Endothelial cell of umbilical vein (primary cell): ENCODE measurements at regions not wholly inside any gene's neighbourhood (a gene's known extent, or its start where the extent isn't known, plus 50 kb on each side); places are given as distances from the start of the nearest gene placed in this dataset.

Source experiments
- BruUV-seq: library from RNA; stranded (reverse); fragments of 400-500 nt; replicated peaks from 2 replicates; lab custom pipeline; 2021; lab: Mats Ljungman, UMichigan
- CTCF ChIA-PET: fragments of 300-600, 350-600 bp; sonication (Branson Sonifier 250); formaldehyde crosslinking; loops from one replicate; lab custom pipeline; 2021; ENCODE audit warnings: antibody characterized with exemption, inconsistent platforms; lab: Charles Lee
- POLR2A ChIA-PET: fragments of 300-600, 350-600 bp; sonication (Branson Sonifier 250); formaldehyde crosslinking; loops from one replicate; lab custom pipeline; 2021; ENCODE audit warnings: antibody characterized with exemption, inconsistent platforms; lab: Charles Lee
- DNase-seq: peaks from one replicate; pipeline ENCODE4 v3.0.0-alpha.2; 2011; ENCODE audit warnings: low read depth, low spot score
- FAIRE-seq: peaks from 2 replicates; lab custom pipeline; 2011; peaks lifted over from hg19 to GRCh38; lab: Jason Lieb, UNC
- H2AFZ ChIP-seq: 2 replicates; pipeline ENCODE4 v1.6.0; 2012; ENCODE audit warnings: low read depth, low read length, control low read depth, inconsistent platforms
- H3K27ac ChIP-seq: 2 replicates; pipeline ENCODE4 v1.5.1; 2011; ENCODE audit warnings: low read depth, mild to moderate bottlenecking, control low read depth, low read length, moderate library complexity; ENCODE audit not compliant: insufficient read depth
- H3K27me3 ChIP-seq, 2 experiments: 2 replicates each; pipeline versions ENCODE4 v1.6.0 to v1.6.1; 2011; ENCODE audit warnings: low read length in 2 of 2, mixed read lengths in 1 of 2; ENCODE audit not compliant: control insufficient read depth in 2 of 2, insufficient read depth in 2 of 2
- H3K36me3 ChIP-seq, 2 experiments: 2 replicates in 1 of 2; 3 replicates in 1 of 2; pipeline ENCODE4 v1.5.1; 2011; ENCODE audit warnings: low read length in 2 of 2, mild to moderate bottlenecking in 1 of 2, moderate library complexity in 1 of 2; ENCODE audit not compliant: control insufficient read depth in 2 of 2, insufficient read depth in 2 of 2; ENCODE audit errors: extremely low read depth in 1 of 2
- H3K4me1 ChIP-seq: 3 replicates; pipeline ENCODE4 v1.5.1; 2011; ENCODE audit warnings: mild to moderate bottlenecking, low read length; ENCODE audit not compliant: control insufficient read depth, insufficient read depth; ENCODE audit errors: extremely low read depth
- H3K4me2 ChIP-seq: 2 replicates; pipeline ENCODE4 v1.6.1; 2011; ENCODE audit warnings: low read length, control low read depth, mixed read lengths; ENCODE audit not compliant: insufficient read depth
- H3K4me3 ChIP-seq, 3 experiments: fragments of 200-600 bp in 1 of 3; sonication (generic), shearing (Covaris generic) in 1 of 3; replicated peaks in 1 of 3; 2 replicates each; pipeline ENCODE4 v1.5.1; 2011 to 2016; ENCODE audit warnings: control low read depth in 3 of 3, low read length in 3 of 3, mild to moderate bottlenecking in 2 of 3, inconsistent platforms in 1 of 3, low read depth in 1 of 3, moderate library complexity in 1 of 3; ENCODE audit not compliant: insufficient read depth in 1 of 3
- H3K79me2 ChIP-seq: 2 replicates; pipeline ENCODE4 v1.6.0; 2012; ENCODE audit warnings: low read length, inconsistent platforms; ENCODE audit not compliant: control insufficient read depth, insufficient read depth
- H3K9ac ChIP-seq: replicated peaks from 2 replicates; pipeline ENCODE3; 2011; ENCODE audit warnings: low read length, control low read depth; ENCODE audit not compliant: insufficient read depth; ENCODE audit errors: extremely low read depth
- H3K9me1 ChIP-seq: replicated peaks from 3 replicates; pipeline ENCODE4 v1.6.0; 2011; ENCODE audit warnings: mild to moderate bottlenecking, low read length; ENCODE audit not compliant: control insufficient read depth, insufficient read depth; ENCODE audit errors: extremely low read depth
- H3K9me3 ChIP-seq: replicated peaks from 2 replicates; pipeline ENCODE4 v1.5.1; 2012; ENCODE audit warnings: low read length, inconsistent platforms; ENCODE audit not compliant: control insufficient read depth, insufficient read depth
- H4K20me1 ChIP-seq: replicated peaks from 2 replicates; pipeline ENCODE3; 2011; ENCODE audit warnings: mild to moderate bottlenecking, low read length; ENCODE audit not compliant: control insufficient read depth, insufficient read depth; ENCODE audit errors: extremely low read depth
- CTCF ChIP-seq, 2 donors: IDR thresholded peaks; 1 replicate in 1 of 2; 2 replicates in 1 of 2; pipeline ENCODE4 v1.5.1; 2011; ENCODE audit warnings: low read length in 2 of 2, mild to moderate bottlenecking in 2 of 2, moderate library complexity in 2 of 2, control low read depth in 1 of 2, inconsistent platforms in 1 of 2, low read depth in 1 of 2; ENCODE audit not compliant: insufficient read depth in 1 of 2; ENCODE audit errors: extremely low read depth in 1 of 2
- EZH2 ChIP-seq: IDR thresholded peaks from 2 replicates; pipeline ENCODE4 v1.6.1; 2012; ENCODE audit warnings: borderline replicate concordance, low read depth, mild to moderate bottlenecking, moderate library complexity, low read length, inconsistent platforms; ENCODE audit not compliant: severe bottlenecking
- FOS ChIP-seq: IDR thresholded peaks from 2 replicates; pipeline ENCODE4 v1.6.1; 2011; ENCODE audit warnings: mild to moderate bottlenecking, low read length, moderate library complexity, borderline replicate concordance; ENCODE audit not compliant: insufficient read depth
- GATA2 ChIP-seq: IDR thresholded peaks from 2 replicates; pipeline ENCODE4 v1.7.0; 2011; ENCODE audit warnings: low read depth, mild to moderate bottlenecking, moderate library complexity, mixed read lengths, low read length; ENCODE audit not compliant: insufficient read length, insufficient read depth
- JUN ChIP-seq: IDR thresholded peaks from 2 replicates; pipeline ENCODE4 v1.6.1; 2011; ENCODE audit warnings: borderline replicate concordance, low read depth; ENCODE audit not compliant: insufficient read length, insufficient read depth
- MAX ChIP-seq: IDR thresholded peaks from 2 replicates; pipeline ENCODE4 v1.6.1; 2011; ENCODE audit not compliant: insufficient read depth, insufficient read length
- MYC ChIP-seq: IDR thresholded peaks from one replicate; pipeline ENCODE4 v1.6.1; 2011; ENCODE audit warnings: mild to moderate bottlenecking, low read depth, low read length
- POLR2A ChIP-seq: IDR thresholded peaks from 2 replicates; pipeline ENCODE4 v1.6.1; 2012; ENCODE audit warnings: low read depth, mild to moderate bottlenecking, control low read depth, low read length
- POLR2AphosphoS5 ChIP-seq: IDR thresholded peaks from 2 replicates; pipeline ENCODE4 v1.6.1; 2012; ENCODE audit warnings: low read depth, mild to moderate bottlenecking, control low read depth, low read length, moderate library complexity; ENCODE audit not compliant: insufficient read depth
- dilution Hi-C: fragments of 300-500 bp; cut with MboI; formaldehyde crosslinking; loops from one replicate; pipeline ENCODE4 v1.15.0; 2019; ENCODE audit warnings: low sequenced_read_pairs; ENCODE audit not compliant: extremely low pct_ligation_motif_present
- intact Hi-C: fragments of 100-400 bp; cut with micrococcal nuclease; formaldehyde crosslinking; loops from one replicate; pipeline ENCODE4 v1.10.0; 2022

- no peak for FAIRE-seq
- dilution Hi-C loops: no loop called here
- Histone ChIP-seq H3K9me1 (no peaks in the 10 kb centered on the region), H3K4me3 (no peak overlapping the region), H3K4me1 (no peaks in the 10 kb centered on the region), H3K79me2 (no peaks in the 10 kb centered on the region), H3K9me3 (no peaks in the 10 kb centered on the region), H3K27me3 (no peaks in the 10 kb centered on the region), H3K4me2 (no peak overlapping the region), H2AFZ (no peak overlapping the region), H4K20me1 (no peaks in the 10 kb centered on the region), H3K36me3 (no peaks in the 10 kb centered on the region), H3K9ac (no peak overlapping the region), H3K27ac (no peak overlapping the region)
- CTCF ChIA-PET: interaction anchor here (1.3 kb wide), 1 partner anchor 8 kb away, joined by 4 read pairs; no protein-coding TSS in a partner anchor
- no TSS peak for BruUV-seq
- no peak for DNase-seq
- POLR2A ChIA-PET: interaction anchor here (0.7 kb wide), 1 partner anchor 33 kb away, joined by 3 read pairs; no protein-coding TSS in a partner anchor
- intact Hi-C loops: no loop called here
- TF ChIP-seq GATA2 (no peak), MYC (no peak), POLR2A (no peak), FOS (no peak), MAX (no peak), POLR2AphosphoS5 (no peak), JUN (no peak)
Measured at GRCh38 chr7:118974836-118975235, 750.3 kb downstream of the ANKRD7 start.

GRCh38 chr7:118995350-118995749 lies 770.8 kb downstream of the ANKRD7 start:
- H3K4me2 ChIP-seq: no peak overlapping the region
- ChIA-PET CTCF (no interaction called here), POLR2A (no interaction called here)
- H3K36me3 ChIP-seq: no peaks in the 10 kb centered on the region
- no TSS peak for BruUV-seq
- no peaks in the 10 kb centered on the region for H3K9me1 ChIP-seq
- no peaks in the 10 kb centered on the region for H3K4me1 ChIP-seq
- intact Hi-C loops (no loop called here), dilution Hi-C loops (no loop called here)
- no peak overlapping the region for H2AFZ ChIP-seq
- no peak overlapping the region for H3K9ac ChIP-seq
- no peak for DNase-seq
- H3K9me3 ChIP-seq: no peaks in the 10 kb centered on the region
- H3K79me2 ChIP-seq: no peaks in the 10 kb centered on the region
- no peaks in the 10 kb centered on the region for H4K20me1 ChIP-seq
- H3K27me3 ChIP-seq: no peaks in the 10 kb centered on the region
- H3K27ac ChIP-seq: no peak overlapping the region
- TF ChIP-seq MAX (no peak), POLR2A (no peak), CTCF (IDR thresholded peaks at IDR 0.05; ENCODE audit: extremely low read depth in 1 of 2, insufficient read depth in 1 of 2, low read depth in 1 of 2, low read length in 2 of 2) (no peak), JUN (no peak), GATA2 (no peak), MYC (no peak), POLR2AphosphoS5 (no peak), EZH2 (no peak), FOS (no peak)
- H3K4me3 ChIP-seq: no peak overlapping the region
- no peak for FAIRE-seq
